Upper lobe of left lung (tissue), 6 donors: ENCODE measurements at regions not wholly inside any gene's neighbourhood (a gene's known extent, or its start where the extent isn't known, plus 50 kb on each side); places are given as distances from the start of the nearest gene placed in this dataset.

Source experiments
- ATAC-seq, 2 donors: fragments of 200-7000 bp; cut with Tn5 transposase; one replicate each; pipeline ENCODE4 v1.9.1; 2022; ENCODE audit warnings: mild to moderate bottlenecking in 2 of 2, moderate library complexity in 2 of 2; ENCODE audit not compliant: low FRiP score in 2 of 2
- DNase-seq, 2 donors: peaks; one replicate each; pipeline ENCODE4 v3.0.0-alpha.2; 2019 to 2020
- H3K27ac ChIP-seq, 4 donors: fragments of 200-600 bp; sonication (generic); one replicate each; pipeline ENCODE4 v1.5.1; 2016 to 2019
- H3K27me3 ChIP-seq, 4 donors: fragments of 200-600 bp; sonication (generic); one replicate each; pipeline ENCODE4 v1.5.1; 2017 to 2019
- H3K36me3 ChIP-seq, 4 donors: fragments of 200-600 bp; sonication (generic); one replicate each; pipeline ENCODE4 v1.5.1; 2016 to 2019
- H3K4me1 ChIP-seq, 4 donors: fragments of 200-600 bp; sonication (generic); one replicate each; pipeline ENCODE4 v1.5.1; 2018 to 2019
- H3K4me3 ChIP-seq, 4 donors: fragments of 200-600 bp; sonication (generic); one replicate each; pipeline ENCODE4 v1.5.1; 2017 to 2019; ENCODE audit warnings: mild to moderate bottlenecking in 2 of 4, moderate library complexity in 1 of 4
- H3K9me3 ChIP-seq, 4 donors: fragments of 200-600 bp; sonication (generic); one replicate each; pipeline ENCODE4 v1.5.1; 2018 to 2019
- CTCF ChIP-seq, 6 experiments: fragments of 450-650 bp in 4 of 6; fragments of 200-600 bp in 2 of 6; sonication (generic) in 2 of 6; IDR thresholded peaks; one replicate each; pipeline ENCODE4 v1.5.1; 2016 to 2019; ENCODE audit warnings: antibody characterized with exemption in 6 of 6
- EP300 ChIP-seq, 4 donors: sonication (generic); formaldehyde crosslinking; IDR thresholded peaks; one replicate each; pipeline ENCODE4 v1.5.1; 2017; ENCODE audit warnings: antibody characterized with exemption in 4 of 4, control low read depth in 2 of 4
- POLR2A ChIP-seq, 4 donors: fragments of 450-650 bp; IDR thresholded peaks; one replicate each; pipeline ENCODE4 v1.5.1; 2016 to 2017; ENCODE audit warnings: antibody characterized with exemption in 4 of 4, mild to moderate bottlenecking in 2 of 4
- POLR2AphosphoS5 ChIP-seq, 2 donors: sonication (generic); formaldehyde crosslinking; IDR thresholded peaks; one replicate each; pipeline ENCODE4 v1.5.1; 2017; ENCODE audit warnings: antibody characterized with exemption in 2 of 2
- WGBS, 2 donors: methylation state at CpG; one replicate each; pipeline ENCODE4 v1.1.5; 2017 to 2018; 5-methylcytosine and 5-hydroxymethylcytosine counted together
- donor health status: DM: no; HTN: no; CAD: no; lungs with moderate emphysema.
- donor health status: DM: no; HTN: yes; CAD: no; lungs with severe emphysema.

DNA sequence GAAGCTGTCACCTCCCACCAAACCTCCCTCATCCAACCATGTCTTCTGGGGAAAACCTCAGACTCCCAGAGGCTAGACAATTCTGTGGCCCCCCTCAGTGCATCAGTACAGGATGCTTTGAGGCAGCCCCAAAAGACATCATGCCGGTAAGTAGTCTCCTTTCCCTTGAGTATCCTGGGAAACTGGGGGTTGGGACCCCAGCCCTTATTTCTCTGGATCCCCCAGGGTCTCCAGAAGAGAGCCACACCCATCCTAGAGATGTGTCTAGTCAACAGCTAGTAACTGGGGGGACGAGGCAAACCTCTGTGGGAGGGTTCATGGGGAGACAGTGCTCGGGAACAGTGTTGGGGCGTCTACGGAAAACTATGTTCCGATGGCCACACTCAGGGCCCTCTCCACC lies 974.2 kb upstream of the TMEM132C start:
- no peak for TF ChIP-seq POLR2A (IDR thresholded peaks at IDR 0.05)
- no peak for TF ChIP-seq EP300 (IDR thresholded peaks at IDR 0.05)
- TF ChIP-seq POLR2AphosphoS5 (IDR thresholded peaks at IDR 0.05): no peak
- no peak for TF ChIP-seq CTCF (IDR thresholded peaks at IDR 0.05)
- ATAC-seq: no peak
- Histone ChIP-seq H3K27ac (no peak overlapping the region), H3K4me1 (no peaks in the 10 kb centered on the region), H3K9me3 (no peaks in the 10 kb centered on the region), H3K36me3 (no peaks in the 10 kb centered on the region), H3K27me3 (no peaks in the 10 kb centered on the region), H3K4me3 (no peak overlapping the region)
- no peak for DNase-seq
- WGBS, 2 donors: 90 to 92% methylated on average over 5 to 6 of the region's 6 CpGs

DNA sequence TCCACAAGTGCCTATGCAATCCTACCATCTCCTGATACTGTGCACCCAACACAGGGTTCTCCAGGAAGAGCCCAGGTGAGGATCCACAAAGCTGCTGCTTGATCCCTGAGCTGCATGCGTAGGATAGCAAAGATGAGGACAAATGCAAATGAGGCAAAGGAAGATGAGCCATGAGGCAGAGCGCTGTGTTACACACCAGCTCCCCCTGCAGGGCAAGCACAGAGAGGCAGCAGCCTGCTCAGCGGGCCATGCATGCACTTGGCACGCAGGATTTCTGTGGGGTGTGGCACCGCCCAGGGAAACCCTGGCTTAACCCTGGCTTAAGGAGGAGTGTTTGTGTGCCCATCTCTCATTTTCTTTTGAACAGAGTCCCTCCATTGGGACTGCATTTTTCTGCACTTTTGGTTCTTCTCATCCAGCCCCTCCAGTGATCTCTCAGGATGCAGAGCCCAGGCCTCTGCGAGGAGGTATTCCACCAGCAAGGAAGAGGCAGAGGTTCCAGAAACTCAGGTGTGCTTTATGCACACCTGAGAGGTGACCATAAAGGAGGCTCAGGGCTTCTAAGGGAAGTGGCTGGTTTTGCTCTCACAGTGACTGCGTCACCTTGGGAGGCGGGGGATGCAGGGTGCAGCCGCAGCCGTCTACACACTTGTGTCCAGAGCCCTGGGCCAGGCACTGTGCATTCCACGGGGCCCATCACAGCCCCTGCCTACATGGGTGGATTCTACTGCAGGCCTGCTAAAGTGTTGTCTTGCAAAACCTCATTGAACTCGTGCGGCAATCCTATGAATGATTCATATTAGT lies 973.3 kb upstream of the TMEM132C start:
- no peak overlapping the region for H3K4me3 ChIP-seq
- H3K27me3 ChIP-seq: no peaks in the 10 kb centered on the region
- 60 to 63% methylated on average over 13 of the region's 13 CpGs for WGBS, 2 donors
- ATAC-seq (peak; percentile 15 to 92), DNase-seq (peak; percentile 40 to 60)
- no peak overlapping the region for H3K27ac ChIP-seq
- no peaks in the 10 kb centered on the region for H3K9me3 ChIP-seq
- no peaks in the 10 kb centered on the region for H3K36me3 ChIP-seq
- TF ChIP-seq POLR2AphosphoS5 (IDR thresholded peaks at IDR 0.05) (no peak), CTCF (IDR thresholded peaks at IDR 0.05) (peak; percentile 24 to 77 (median 58))
- H3K4me1 ChIP-seq: no peaks in the 10 kb centered on the region

- no peak overlapping the region for H3K27ac ChIP-seq
- H3K9me3 ChIP-seq: no peaks in the 10 kb centered on the region
- no peak for TF ChIP-seq POLR2AphosphoS5 (IDR thresholded peaks at IDR 0.05)
- no peak for TF ChIP-seq POLR2A (IDR thresholded peaks at IDR 0.05)
- TF ChIP-seq CTCF (IDR thresholded peaks at IDR 0.05): no peak
- TF ChIP-seq EP300 (IDR thresholded peaks at IDR 0.05): no peak
- H3K4me3 ChIP-seq: no peak overlapping the region
- H3K27me3 ChIP-seq: no peaks in the 10 kb centered on the region
- H3K36me3 ChIP-seq: no peaks in the 10 kb centered on the region
- H3K4me1 ChIP-seq: no peaks in the 10 kb centered on the region
- peak in 1 of 2 donors; percentile 30 for DNase-seq
- 79 to 91% methylated on average over 3 to 6 of the region's 6 CpGs for WGBS, 2 donors
- no peak for ATAC-seq
Observed at GRCh38 chr12:127294651-127295210, 972.2 kb upstream of the TMEM132C start.

DNA sequence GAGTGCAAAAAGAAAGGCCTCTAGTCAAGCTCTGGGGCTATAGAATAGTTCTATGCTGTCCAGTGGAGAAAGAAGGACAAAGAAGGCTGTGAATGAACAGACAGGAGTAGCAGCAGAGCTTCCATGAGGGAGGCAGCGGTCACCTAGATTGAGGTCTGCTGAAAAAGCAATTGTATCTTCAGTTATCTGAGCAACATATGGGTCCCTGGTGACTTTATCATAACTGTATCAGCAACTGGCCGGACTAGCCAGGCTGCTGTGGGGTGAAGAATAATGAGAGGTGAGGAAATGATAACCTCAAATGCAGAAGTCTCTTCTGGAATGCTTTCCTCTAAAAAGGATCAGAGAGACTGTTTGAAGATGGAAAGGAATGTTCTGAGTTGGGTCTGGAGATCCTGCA lies 971.3 kb upstream of the TMEM132C start:
- 75 to 79% methylated on average over 2 of the region's 2 CpGs for WGBS, 2 donors
- DNase-seq (no peak), ATAC-seq (no peak)
- no peaks in the 10 kb centered on the region for H3K36me3 ChIP-seq
- H3K4me3 ChIP-seq: no peak overlapping the region
- H3K27ac ChIP-seq: no peak overlapping the region
- H3K27me3 ChIP-seq: no peaks in the 10 kb centered on the region
- H3K9me3 ChIP-seq: no peaks in the 10 kb centered on the region
- TF ChIP-seq EP300 (IDR thresholded peaks at IDR 0.05) (no peak), POLR2AphosphoS5 (IDR thresholded peaks at IDR 0.05) (no peak), CTCF (IDR thresholded peaks at IDR 0.05) (no peak), POLR2A (IDR thresholded peaks at IDR 0.05) (no peak)
- no peaks in the 10 kb centered on the region for H3K4me1 ChIP-seq

DNA sequence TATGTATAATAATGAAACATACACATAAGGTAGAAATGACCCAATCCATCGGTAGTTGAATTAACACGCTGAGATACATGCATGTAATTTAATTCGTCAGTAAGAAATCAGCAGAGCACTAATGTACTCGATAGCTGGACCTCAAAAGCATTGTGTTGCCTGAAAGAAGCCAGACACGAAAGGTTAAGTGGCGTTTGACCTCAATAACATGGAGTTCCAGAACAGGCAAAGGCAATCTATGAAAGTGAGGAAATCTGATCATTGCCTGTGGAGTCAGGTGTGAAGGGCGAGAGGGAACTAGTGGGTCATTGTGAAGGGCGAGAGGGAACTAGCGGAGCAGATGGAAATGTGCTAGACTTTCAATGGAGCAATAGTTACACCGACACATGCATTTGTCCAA lies 970.4 kb upstream of the TMEM132C start:
- DNase-seq (no peak), ATAC-seq (no peak)
- Histone ChIP-seq H3K9me3 (no peaks in the 10 kb centered on the region), H3K36me3 (no peaks in the 10 kb centered on the region), H3K27ac (no peak overlapping the region), H3K27me3 (no peaks in the 10 kb centered on the region), H3K4me1 (no peaks in the 10 kb centered on the region), H3K4me3 (no peak overlapping the region)
- 86 to 89% methylated on average over 10 of the region's 10 CpGs for WGBS, 2 donors
- TF ChIP-seq EP300 (IDR thresholded peaks at IDR 0.05) (no peak), CTCF (IDR thresholded peaks at IDR 0.05) (no peak), POLR2A (IDR thresholded peaks at IDR 0.05) (no peak), POLR2AphosphoS5 (IDR thresholded peaks at IDR 0.05) (no peak)
